ENCODE measurements at regions not wholly inside any gene's neighbourhood (a gene's known extent, or its start where the extent isn't known, plus 50 kb on each side); places are given as distances from the start of the nearest gene placed in this dataset.

DNA sequence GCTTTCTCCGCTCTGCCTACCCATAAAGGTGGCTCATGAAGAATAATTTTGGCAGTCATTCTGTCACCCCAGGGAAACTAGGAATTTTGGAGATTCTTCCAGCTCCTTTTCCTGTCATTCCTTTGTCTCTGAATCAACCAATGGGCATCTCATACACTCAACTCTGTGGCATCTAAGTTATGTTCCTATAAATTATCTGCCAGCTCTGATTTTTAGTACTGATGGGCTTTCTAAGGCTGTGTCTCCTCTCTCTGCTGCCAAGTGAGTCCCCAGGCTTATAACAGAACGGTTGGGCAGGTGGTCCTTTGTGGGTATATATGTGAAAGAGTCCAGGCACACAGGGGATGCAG, 226.8 kb downstream of the NMUR2 start:
- TF ChIP-seq, protein P1, sequence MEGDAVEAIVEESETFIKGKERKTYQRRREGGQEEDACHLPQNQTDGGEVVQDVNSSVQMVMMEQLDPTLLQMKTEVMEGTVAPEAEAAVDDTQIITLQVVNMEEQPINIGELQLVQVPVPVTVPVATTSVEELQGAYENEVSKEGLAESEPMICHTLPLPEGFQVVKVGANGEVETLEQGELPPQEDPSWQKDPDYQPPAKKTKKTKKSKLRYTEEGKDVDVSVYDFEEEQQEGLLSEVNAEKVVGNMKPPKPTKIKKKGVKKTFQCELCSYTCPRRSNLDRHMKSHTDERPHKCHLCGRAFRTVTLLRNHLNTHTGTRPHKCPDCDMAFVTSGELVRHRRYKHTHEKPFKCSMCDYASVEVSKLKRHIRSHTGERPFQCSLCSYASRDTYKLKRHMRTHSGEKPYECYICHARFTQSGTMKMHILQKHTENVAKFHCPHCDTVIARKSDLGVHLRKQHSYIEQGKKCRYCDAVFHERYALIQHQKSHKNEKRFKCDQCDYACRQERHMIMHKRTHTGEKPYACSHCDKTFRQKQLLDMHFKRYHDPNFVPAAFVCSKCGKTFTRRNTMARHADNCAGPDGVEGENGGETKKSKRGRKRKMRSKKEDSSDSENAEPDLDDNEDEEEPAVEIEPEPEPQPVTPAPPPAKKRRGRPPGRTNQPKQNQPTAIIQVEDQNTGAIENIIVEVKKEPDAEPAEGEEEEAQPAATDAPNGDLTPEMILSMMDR (IDR thresholded peaks at IDR 0.05): no peak
- no peak for TF ChIP-seq ZFX (IDR thresholded peaks at IDR 0.05; ENCODE audit: borderline replicate concordance)

All from 22Rv1 (cell line).